ENCODE measurements at regions not wholly inside any gene's neighbourhood (a gene's known extent, or its start where the extent isn't known, plus 50 kb on each side); places are given as distances from the start of the nearest gene placed in this dataset.

DNA sequence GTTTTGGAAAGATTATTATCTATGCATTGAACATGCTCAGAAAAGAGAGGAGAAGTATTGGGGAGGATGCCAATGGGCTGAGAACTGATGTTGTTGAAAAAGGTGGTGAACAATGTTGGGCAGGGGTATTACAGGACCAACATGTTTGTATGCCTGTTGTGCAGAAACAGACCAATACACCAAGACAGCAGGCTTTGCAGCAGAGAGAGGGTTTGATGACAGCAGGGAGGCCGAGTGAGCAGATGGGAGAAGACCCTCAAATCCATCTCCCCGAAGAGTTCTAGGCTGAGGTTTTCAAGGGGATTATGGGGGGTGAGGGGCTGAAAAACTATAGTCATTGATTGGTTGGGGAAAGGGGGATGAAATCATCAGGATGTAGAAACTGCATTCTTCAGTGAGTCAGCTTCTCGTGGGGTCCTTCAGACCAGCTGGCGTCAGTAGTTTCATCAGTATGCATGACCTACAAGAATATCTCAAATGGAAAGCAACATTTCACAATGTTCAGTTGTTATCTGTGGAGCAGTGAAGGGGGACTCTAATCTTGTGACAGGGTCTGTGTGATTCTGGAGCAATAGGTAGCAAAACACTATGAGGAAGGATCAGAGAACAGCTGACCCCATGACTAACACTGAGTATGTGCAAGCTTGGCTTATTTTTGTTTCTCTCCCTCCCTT is 167.8 kb downstream of the BAMBI start:
- ChIA-PET CTCF (interaction anchor here (0.6 kb wide), 1 partner anchor 124 kb away, joined by 4 read pairs; no protein-coding TSS in a partner anchor), POLR2A (no interaction called here)
- no peaks in the 10 kb centered on the region for H3K36me3 ChIP-seq (ENCODE audit: control insufficient read depth in 2 of 2, insufficient read depth in 1 of 2, low read length in 2 of 2)

GRCh38 chr10:28849309-28849708 is 172.0 kb downstream of the BAMBI start:
- Histone ChIP-seq H3K36me3 (ENCODE audit: control insufficient read depth in 2 of 2, insufficient read depth in 1 of 2, low read length in 2 of 2) (no peaks in the 10 kb centered on the region), H3K27ac (ENCODE audit: extremely low read depth, low read depth, low read length) (no peak overlapping the region), H3K4me1 (ENCODE audit: control insufficient read depth, insufficient read depth, low read length) (no peaks in the 10 kb centered on the region), H3K4me3 (ENCODE audit: low read depth, low read length) (no peak overlapping the region), H3K9me3 (ENCODE audit: control insufficient read depth, insufficient read depth, low read depth, low read length) (no peaks in the 10 kb centered on the region)
- no peak for TF ChIP-seq ZBTB48 (tag by site-specific recombination; IDR thresholded peaks at IDR 0.05)
- CTCF ChIA-PET = interaction anchor here (0.7 kb wide), 1 partner anchor 54 kb away, joined by 3 read pairs; no protein-coding TSS in a partner anchor
- POLR2A ChIA-PET = no interaction called here

More for the DNA sequence above, 167.8 kb downstream of the BAMBI start:
- peak; percentile 93 for TF ChIP-seq SETDB1 (IDR thresholded peaks at IDR 0.05; ENCODE audit: insufficient read length, low read length)
- TF ChIP-seq, protein P1, sequence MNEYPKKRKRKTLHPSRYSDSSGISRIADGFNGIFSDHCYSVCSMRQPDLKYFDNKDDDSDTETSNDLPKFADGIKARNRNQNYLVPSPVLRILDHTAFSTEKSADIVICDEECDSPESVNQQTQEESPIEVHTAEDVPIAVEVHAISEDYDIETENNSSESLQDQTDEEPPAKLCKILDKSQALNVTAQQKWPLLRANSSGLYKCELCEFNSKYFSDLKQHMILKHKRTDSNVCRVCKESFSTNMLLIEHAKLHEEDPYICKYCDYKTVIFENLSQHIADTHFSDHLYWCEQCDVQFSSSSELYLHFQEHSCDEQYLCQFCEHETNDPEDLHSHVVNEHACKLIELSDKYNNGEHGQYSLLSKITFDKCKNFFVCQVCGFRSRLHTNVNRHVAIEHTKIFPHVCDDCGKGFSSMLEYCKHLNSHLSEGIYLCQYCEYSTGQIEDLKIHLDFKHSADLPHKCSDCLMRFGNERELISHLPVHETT (tag by site-specific recombination; IDR thresholded peaks at IDR 0.05) = no peak
- TF ChIP-seq ZSCAN16 (tag by site-specific recombination; IDR thresholded peaks at IDR 0.05) = no peak
- TF ChIP-seq TRIM28 (IDR thresholded peaks at IDR 0.05; ENCODE audit: borderline replicate concordance, low read length) = peak; percentile 73; the same call in 1 of the 2 replicates
- no peaks in the 10 kb centered on the region for H3K9me3 ChIP-seq (ENCODE audit: control insufficient read depth, insufficient read depth, low read depth, low read length)
- no peak overlapping the region for H3K4me3 ChIP-seq (ENCODE audit: low read depth, low read length)
- peaks cover 13% of the 10 kb centered on the region for H3K4me1 ChIP-seq (ENCODE audit: control insufficient read depth, insufficient read depth, low read length)
- H3K27ac ChIP-seq (ENCODE audit: extremely low read depth, low read depth, low read length) = no peak overlapping the region

DNA sequence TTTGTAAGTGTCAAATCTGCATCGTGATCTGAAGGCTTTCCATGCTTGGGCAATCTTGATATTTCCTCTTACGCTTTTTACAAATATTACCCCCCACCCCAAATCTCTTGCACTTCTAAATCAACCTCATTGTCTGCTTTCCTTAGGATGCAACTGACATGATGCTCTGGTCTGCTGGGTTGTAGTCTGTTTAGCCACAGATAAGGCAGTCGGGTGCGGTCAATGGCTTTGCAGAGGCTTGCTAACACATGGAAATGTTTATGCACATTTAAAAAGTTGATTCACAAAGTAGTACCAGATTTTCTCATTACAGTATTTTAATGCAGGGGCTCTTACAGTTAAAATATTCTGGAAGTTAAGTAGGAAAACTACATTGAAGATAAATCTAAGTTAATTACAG is 172.5 kb downstream of the BAMBI start:
- H3K9me3 ChIP-seq (ENCODE audit: control insufficient read depth, insufficient read depth, low read depth, low read length) = no peaks in the 10 kb centered on the region

DNA sequence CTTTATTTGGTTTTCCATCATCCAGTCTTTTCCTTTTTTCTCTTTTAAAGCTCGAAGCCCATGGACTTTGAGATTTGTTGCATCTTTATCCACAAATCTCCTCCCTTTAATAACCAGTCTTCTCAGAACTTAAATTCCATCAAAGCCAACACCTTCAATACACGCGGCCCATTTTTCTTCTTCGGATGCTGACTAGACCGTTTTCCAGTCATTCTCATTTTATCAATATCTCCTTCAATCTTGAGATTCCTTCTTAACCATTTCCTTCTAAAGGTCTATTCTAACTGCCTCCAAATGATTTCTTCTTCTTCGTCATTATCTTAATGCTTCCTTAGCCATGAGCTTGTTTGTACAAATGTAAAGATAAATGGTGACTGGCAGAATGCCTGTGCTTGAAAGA is 173.5 kb downstream of the BAMBI start:
- no peak overlapping the region for H3K27ac ChIP-seq (ENCODE audit: extremely low read depth, low read depth, low read length)
- POLR2A ChIA-PET = no interaction called here
- TF ChIP-seq ZNF366 (tag by site-specific recombination; conservative IDR thresholded peaks at IDR 0.05) (no peak), YY1 (tag by site-specific recombination; IDR thresholded peaks at IDR 0.05) (no peak), ZNF473 (tag by site-specific recombination; IDR thresholded peaks at IDR 0.05) (no peak), SALL2 (tag by site-specific recombination; IDR thresholded peaks at IDR 0.05; ENCODE audit: borderline replicate concordance) (no peak), TCF7L2 (IDR thresholded peaks at IDR 0.05; ENCODE audit: borderline replicate concordance, low read depth, low read length) (no peak), ZNF324 (tag by site-specific recombination; IDR thresholded peaks at IDR 0.05) (no peak), ZNF146 (tag by site-specific recombination; IDR thresholded peaks at IDR 0.05) (no peak), AEBP2 (tag by site-specific recombination; IDR thresholded peaks at IDR 0.05; ENCODE audit: borderline replicate concordance) (no peak), ZNF112 (tag by site-specific recombination; IDR thresholded peaks at IDR 0.05) (no peak), ZNF624 (tag by site-specific recombination; IDR thresholded peaks at IDR 0.05) (no peak), ZNF302 (tag by site-specific recombination; IDR thresholded peaks at IDR 0.05; ENCODE audit: low read depth) (no peak), WT1 (tag by site-specific recombination; IDR thresholded peaks at IDR 0.05) (no peak), HOXC10 (CRISPR knock-in tag; IDR thresholded peaks at IDR 0.05) (no peak), ZNF548 (tag by site-specific recombination; IDR thresholded peaks at IDR 0.05) (no peak), TRIM28 (IDR thresholded peaks at IDR 0.05; ENCODE audit: borderline replicate concordance, low read length) (no peak), KLF10 (tag by site-specific recombination; IDR thresholded peaks at IDR 0.05) (no peak)
- TF ChIP-seq, protein P2, sequence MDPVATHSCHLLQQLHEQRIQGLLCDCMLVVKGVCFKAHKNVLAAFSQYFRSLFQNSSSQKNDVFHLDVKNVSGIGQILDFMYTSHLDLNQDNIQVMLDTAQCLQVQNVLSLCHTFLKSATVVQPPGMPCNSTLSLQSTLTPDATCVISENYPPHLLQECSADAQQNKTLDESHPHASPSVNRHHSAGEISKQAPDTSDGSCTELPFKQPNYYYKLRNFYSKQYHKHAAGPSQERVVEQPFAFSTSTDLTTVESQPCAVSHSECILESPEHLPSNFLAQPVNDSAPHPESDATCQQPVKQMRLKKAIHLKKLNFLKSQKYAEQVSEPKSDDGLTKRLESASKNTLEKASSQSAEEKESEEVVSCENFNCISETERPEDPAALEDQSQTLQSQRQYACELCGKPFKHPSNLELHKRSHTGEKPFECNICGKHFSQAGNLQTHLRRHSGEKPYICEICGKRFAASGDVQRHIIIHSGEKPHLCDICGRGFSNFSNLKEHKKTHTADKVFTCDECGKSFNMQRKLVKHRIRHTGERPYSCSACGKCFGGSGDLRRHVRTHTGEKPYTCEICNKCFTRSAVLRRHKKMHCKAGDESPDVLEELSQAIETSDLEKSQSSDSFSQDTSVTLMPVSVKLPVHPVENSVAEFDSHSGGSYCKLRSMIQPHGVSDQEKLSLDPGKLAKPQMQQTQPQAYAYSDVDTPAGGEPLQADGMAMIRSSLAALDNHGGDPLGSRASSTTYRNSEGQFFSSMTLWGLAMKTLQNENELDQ (tag by site-specific recombination; IDR thresholded peaks at IDR 0.05; ENCODE audit: low read depth) = no peak
- TF ChIP-seq, protein P1 (tag by site-specific recombination; IDR thresholded peaks at IDR 0.05) = no peak

More for the DNA sequence above, 172.5 kb downstream of the BAMBI start:
- ChIA-PET POLR2A (no interaction called here), CTCF (no interaction called here)
- H3K4me3 ChIP-seq (ENCODE audit: low read depth, low read length) = no peak overlapping the region
- H3K4me1 ChIP-seq (ENCODE audit: control insufficient read depth, insufficient read depth, low read length) = no peaks in the 10 kb centered on the region
- no peak for TF ChIP-seq ZNF114 (tag by site-specific recombination; IDR thresholded peaks at IDR 0.05)
- H3K36me3 ChIP-seq (ENCODE audit: control insufficient read depth in 2 of 2, insufficient read depth in 1 of 2, low read length in 2 of 2) = no peaks in the 10 kb centered on the region
- H3K27ac ChIP-seq (ENCODE audit: extremely low read depth, low read depth, low read length) = no peak overlapping the region

More for the DNA sequence above, 173.5 kb downstream of the BAMBI start:
- no peaks in the 10 kb centered on the region for H3K9me3 ChIP-seq (ENCODE audit: control insufficient read depth, insufficient read depth, low read depth, low read length)
- H3K4me3 ChIP-seq (ENCODE audit: low read depth, low read length) = no peak overlapping the region
- no peaks in the 10 kb centered on the region for H3K4me1 ChIP-seq (ENCODE audit: control insufficient read depth, insufficient read depth, low read length)
- CTCF ChIA-PET = interaction anchor here (0.6 kb wide), 2 partner anchors 137 to 1281 kb away, joined by 3 to 6 read pairs; no protein-coding TSS in a partner anchor
- H3K36me3 ChIP-seq (ENCODE audit: control insufficient read depth in 2 of 2, insufficient read depth in 1 of 2, low read length in 2 of 2) = no peaks in the 10 kb centered on the region
